SU-DHL-6 (cell line): ENCODE measurements at regions not wholly inside any gene's neighbourhood (a gene's known extent, or its start where the extent isn't known, plus 50 kb on each side); places are given as distances from the start of the nearest gene placed in this dataset.

Experiments
- CTCF ChIP-seq: fragments of 200-600 bp; sonication (generic); IDR thresholded peaks from one replicate; pipeline ENCODE4 v1.5.1; 2017; ENCODE audit warnings: antibody characterized with exemption, mild to moderate bottlenecking, low read length, moderate library complexity; ENCODE audit not compliant: insufficient read depth, poor library complexity, severe bottlenecking
- EZH2phosphoT487 ChIP-seq: fragments of 200-600 bp; sonication (generic), shearing (Covaris generic); conservative IDR thresholded peaks from 2 replicates; pipeline ENCODE4 v1.6.1; 2018; ENCODE audit warnings: mild to moderate bottlenecking, antibody characterized with exemption, low read length, moderate library complexity, mixed read lengths

- TF ChIP-seq CTCF (no peak), EZH2phosphoT487 (no peak)
These were observed 513.1 kb upstream of the CNKSR2 start for GRCh38 chrX:20861113-20861512.
